GM12874 (cell line): ENCODE measurements at regions not wholly inside any gene's neighbourhood (a gene's known extent, or its start where the extent isn't known, plus 50 kb on each side); places are given as distances from the start of the nearest gene placed in this dataset.

ENCODE experiments used
- CTCF ChIP-seq: IDR thresholded peaks from 2 replicates; pipeline ENCODE4 v1.5.1; 2011; ENCODE audit warnings: low read depth, mild to moderate bottlenecking, control low read depth, low read length, moderate library complexity; ENCODE audit not compliant: insufficient read depth

- no peak for TF ChIP-seq CTCF
Measured at GRCh38 chr4:173626277-173626676, 96.2 kb upstream of the HAND2 start.

GRCh38 chr4:173609158-173609557, 79.1 kb upstream of the HAND2 start:
- TF ChIP-seq CTCF = no peak

GRCh38 chr4:173591760-173592159, 61.7 kb upstream of the HAND2 start:
- no peak for TF ChIP-seq CTCF

GRCh38 chr4:173590697-173591096, 60.7 kb upstream of the HAND2 start:
- no peak for TF ChIP-seq CTCF

- no peak for TF ChIP-seq CTCF
Measured at GRCh38 chr4:173585876-173586572, 56.0 kb upstream of the HAND2 start.

GRCh38 chr4:173584506-173584905, 54.5 kb upstream of the HAND2 start:
- TF ChIP-seq CTCF = no peak
